Keratinocyte (primary cell): ENCODE measurements at regions not wholly inside any gene's neighbourhood (a gene's known extent, or its start where the extent isn't known, plus 50 kb on each side); places are given as distances from the start of the nearest gene placed in this dataset.

Experiments
- DNase-seq: peaks from one replicate; pipeline ENCODE4 v3.0.0-alpha.2; 2011; ENCODE audit warnings: low read depth, missing footprints, low spot score
- FAIRE-seq: peaks from 2 replicates; lab custom pipeline; 2011; peaks lifted over from hg19 to GRCh38; lab: Jason Lieb, UNC
- H2AFZ ChIP-seq: 2 replicates; pipeline ENCODE4 v1.6.0; 2012; ENCODE audit warnings: low read length, control low read depth, inconsistent platforms; ENCODE audit not compliant: control insufficient read depth
- H3K27ac ChIP-seq: 2 replicates; pipeline ENCODE4 v1.5.1; 2011; ENCODE audit warnings: low read length; ENCODE audit not compliant: control insufficient read depth, insufficient read depth
- H3K27me3 ChIP-seq: 3 replicates; pipeline ENCODE4 v1.6.0; 2011; ENCODE audit warnings: low read length; ENCODE audit not compliant: control insufficient read depth, insufficient read depth; ENCODE audit errors: extremely low read depth
- H3K36me3 ChIP-seq, 2 experiments: 2 replicates in 1 of 2; 3 replicates in 1 of 2; pipeline ENCODE4 v1.5.1; 2011; ENCODE audit warnings: low read length in 2 of 2, mild to moderate bottlenecking in 1 of 2; ENCODE audit not compliant: control insufficient read depth in 2 of 2, insufficient read depth in 2 of 2; ENCODE audit errors: extremely low read depth in 1 of 2
- H3K4me1 ChIP-seq: 3 replicates; pipeline ENCODE4 v1.5.1; 2011; ENCODE audit warnings: low read length; ENCODE audit not compliant: control insufficient read depth, insufficient read depth; ENCODE audit errors: extremely low read depth
- H3K4me2 ChIP-seq: 3 replicates; pipeline ENCODE4 v1.6.0; 2011; ENCODE audit warnings: low read depth, low read length; ENCODE audit not compliant: control insufficient read depth, insufficient read depth; ENCODE audit errors: extremely low read depth
- H3K4me3 ChIP-seq, 3 experiments: fragments of 200-600 bp in 1 of 3; sonication (generic) in 1 of 3; 2 replicates in 2 of 3; 3 replicates in 1 of 3; pipeline ENCODE4 v1.5.1; 2011 to 2016; ENCODE audit warnings: low read length in 3 of 3, mild to moderate bottlenecking in 3 of 3, control low read depth in 2 of 3, inconsistent platforms in 1 of 3, low read depth in 1 of 3, mixed read lengths in 1 of 3, mixed run types in 1 of 3, moderate library complexity in 1 of 3; ENCODE audit not compliant: control insufficient read depth in 2 of 3, insufficient read depth in 2 of 3; ENCODE audit errors: extremely low read depth in 1 of 3
- H3K79me2 ChIP-seq: 2 replicates; pipeline ENCODE4 v1.6.0; 2012; ENCODE audit warnings: low read length; ENCODE audit not compliant: control insufficient read depth, insufficient read depth
- H3K9ac ChIP-seq: 3 replicates; pipeline ENCODE4 v1.6.0; 2011; ENCODE audit warnings: low read length; ENCODE audit not compliant: control insufficient read depth, insufficient read depth; ENCODE audit errors: extremely low read depth
- H3K9me1 ChIP-seq: 3 replicates; pipeline ENCODE4 v1.6.0; 2011; ENCODE audit warnings: low read length; ENCODE audit not compliant: control insufficient read depth, insufficient read depth; ENCODE audit errors: extremely low read depth
- H3K9me3 ChIP-seq: 2 replicates; pipeline ENCODE4 v1.5.1; 2012; ENCODE audit warnings: low read depth, low read length; ENCODE audit not compliant: control insufficient read depth
- H4K20me1 ChIP-seq: 3 replicates; pipeline ENCODE4 v1.6.0; 2011; ENCODE audit warnings: low read length; ENCODE audit not compliant: control insufficient read depth, insufficient read depth; ENCODE audit errors: extremely low read depth
- EZH2 ChIP-seq: IDR thresholded peaks from one replicate; pipeline ENCODE4 v1.6.1; 2012; ENCODE audit warnings: inconsistent platforms, mild to moderate bottlenecking, low read length, moderate library complexity
- dilution Hi-C: fragments of 300-500 bp; cut with MboI; formaldehyde crosslinking; loops from one replicate; pipeline ENCODE4 v1.7.0; 2020; ENCODE audit warnings: low sequenced_read_pairs; ENCODE audit not compliant: extremely low pct_ligation_motif_present
- TF ChIP-seq, protein P1 (sequence below), 3 experiments: IDR thresholded peaks in 1 of 3; conservative IDR thresholded peaks in 1 of 3; optimal IDR thresholded peaks in 1 of 3; 2 replicates in 2 of 3; 3 replicates in 1 of 3; pipeline versions ENCODE3 to v1.5.1; 2011; ENCODE audit warnings: low read length in 3 of 3, mild to moderate bottlenecking in 3 of 3, moderate library complexity in 2 of 3, control low read depth in 1 of 3, inconsistent platforms in 1 of 3; ENCODE audit not compliant: insufficient read depth in 2 of 3; ENCODE audit errors: extremely low read depth in 1 of 3

DNA sequence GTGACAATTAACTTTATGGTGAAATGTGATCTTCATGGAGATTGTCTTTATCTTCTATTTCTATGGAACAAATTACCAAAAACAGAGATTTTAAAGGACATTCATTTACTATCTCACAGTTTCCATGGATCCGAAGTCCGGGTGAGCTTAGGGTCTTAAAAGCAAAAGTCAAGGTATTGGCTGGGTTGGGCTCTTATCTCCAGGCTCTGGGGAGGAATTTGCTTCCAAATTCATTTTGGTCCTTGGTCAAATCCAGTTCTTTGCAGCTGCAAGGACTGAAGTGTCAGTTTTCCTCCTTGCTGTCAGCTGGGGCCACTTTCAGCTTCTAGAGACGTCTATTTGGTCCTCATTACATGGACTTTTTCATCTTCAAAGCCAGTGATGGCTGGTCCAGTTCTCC, 395.8 kb upstream of the MAF start:
- H2AFZ ChIP-seq, result no peak overlapping the region
- no peak for DNase-seq

DNA sequence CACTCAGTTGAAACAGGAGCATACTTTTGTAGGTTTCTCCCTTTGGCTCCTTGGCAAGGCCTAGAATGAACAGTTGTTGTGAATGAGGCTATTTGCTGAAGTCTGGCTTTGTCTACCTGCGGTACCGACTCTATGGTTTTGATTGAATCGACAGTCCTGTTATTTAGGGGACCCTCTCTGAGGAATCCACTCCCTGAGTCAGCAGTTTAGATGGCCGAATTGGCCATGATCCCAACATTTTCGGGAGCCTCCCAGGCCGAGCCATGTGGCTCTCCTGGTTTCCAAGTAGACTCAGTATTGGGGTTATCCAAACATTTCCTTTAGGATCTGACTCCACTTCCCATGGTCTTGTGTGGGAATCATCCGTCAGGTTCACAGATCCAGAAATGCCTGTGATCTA, 394.8 kb upstream of the MAF start:
- Histone ChIP-seq H3K9me3 (no peaks in the 10 kb centered on the region), H3K36me3 (no peaks in the 10 kb centered on the region), H3K79me2 (no peaks in the 10 kb centered on the region), H2AFZ (no peak overlapping the region), H3K27ac (no peak overlapping the region), H3K4me2 (no peak overlapping the region), H3K4me1 (no peaks in the 10 kb centered on the region), H3K9me1 (no peaks in the 10 kb centered on the region), H3K9ac (no peak overlapping the region), H3K4me3 (no peak overlapping the region), H3K27me3 (no peaks in the 10 kb centered on the region), H4K20me1 (no peaks in the 10 kb centered on the region)
- FAIRE-seq (no peak), DNase-seq (no peak)
- no peak for TF ChIP-seq EZH2
- TF ChIP-seq, protein P1, sequence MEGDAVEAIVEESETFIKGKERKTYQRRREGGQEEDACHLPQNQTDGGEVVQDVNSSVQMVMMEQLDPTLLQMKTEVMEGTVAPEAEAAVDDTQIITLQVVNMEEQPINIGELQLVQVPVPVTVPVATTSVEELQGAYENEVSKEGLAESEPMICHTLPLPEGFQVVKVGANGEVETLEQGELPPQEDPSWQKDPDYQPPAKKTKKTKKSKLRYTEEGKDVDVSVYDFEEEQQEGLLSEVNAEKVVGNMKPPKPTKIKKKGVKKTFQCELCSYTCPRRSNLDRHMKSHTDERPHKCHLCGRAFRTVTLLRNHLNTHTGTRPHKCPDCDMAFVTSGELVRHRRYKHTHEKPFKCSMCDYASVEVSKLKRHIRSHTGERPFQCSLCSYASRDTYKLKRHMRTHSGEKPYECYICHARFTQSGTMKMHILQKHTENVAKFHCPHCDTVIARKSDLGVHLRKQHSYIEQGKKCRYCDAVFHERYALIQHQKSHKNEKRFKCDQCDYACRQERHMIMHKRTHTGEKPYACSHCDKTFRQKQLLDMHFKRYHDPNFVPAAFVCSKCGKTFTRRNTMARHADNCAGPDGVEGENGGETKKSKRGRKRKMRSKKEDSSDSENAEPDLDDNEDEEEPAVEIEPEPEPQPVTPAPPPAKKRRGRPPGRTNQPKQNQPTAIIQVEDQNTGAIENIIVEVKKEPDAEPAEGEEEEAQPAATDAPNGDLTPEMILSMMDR (optimal IDR thresholded peaks at IDR 0.05 in 1 of 3, IDR thresholded peaks at IDR 0.05 in 1 of 3, conservative IDR thresholded peaks at IDR 0.05 in 1 of 3; ENCODE audit: extremely low read depth in 1 of 3, insufficient read depth in 2 of 3, low read length in 3 of 3), result no peak
- dilution Hi-C loops, result no loop called here

More for the DNA sequence above, 395.8 kb upstream of the MAF start:
- Histone ChIP-seq H3K36me3 (no peaks in the 10 kb centered on the region), H3K9me1 (no peaks in the 10 kb centered on the region), H3K27ac (no peak overlapping the region), H3K9ac (no peak overlapping the region), H4K20me1 (no peaks in the 10 kb centered on the region), H3K79me2 (no peaks in the 10 kb centered on the region), H3K9me3 (no peaks in the 10 kb centered on the region), H3K27me3 (no peaks in the 10 kb centered on the region), H3K4me2 (no peak overlapping the region), H3K4me3 (no peak overlapping the region), H3K4me1 (no peaks in the 10 kb centered on the region)
- TF ChIP-seq, protein P1 (optimal IDR thresholded peaks at IDR 0.05 in 1 of 3, IDR thresholded peaks at IDR 0.05 in 1 of 3, conservative IDR thresholded peaks at IDR 0.05 in 1 of 3; ENCODE audit: extremely low read depth in 1 of 3, insufficient read depth in 2 of 3, low read length in 3 of 3), result no peak
- TF ChIP-seq EZH2, result no peak
- no peak for FAIRE-seq
- dilution Hi-C loops, result no loop called here
